ENCODE measurements at regions not wholly inside any gene's neighbourhood (a gene's known extent, or its start where the extent isn't known, plus 50 kb on each side); places are given as distances from the start of the nearest gene placed in this dataset.

DNA sequence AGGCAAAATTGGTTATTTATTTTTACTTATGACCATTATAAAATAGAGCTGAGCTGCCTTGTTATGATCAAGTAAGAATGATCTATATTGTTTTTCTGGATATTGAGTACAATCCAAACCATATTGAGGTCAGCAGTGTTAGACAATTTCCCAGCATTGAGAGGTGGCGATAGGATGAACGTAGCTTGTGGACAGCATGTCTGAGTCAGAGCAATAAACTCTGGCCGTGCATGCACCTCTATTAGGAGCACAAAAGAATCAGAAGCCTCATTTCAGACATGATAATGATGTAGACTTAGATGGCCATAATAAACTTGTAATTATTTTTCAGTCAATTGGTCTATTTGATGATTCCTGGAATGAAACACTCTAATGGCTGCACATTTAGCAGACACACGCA, 491.6 kb downstream of the RIT2 start:
- no peak for DNase-seq (ENCODE audit: low read depth in 2 of 2)

- no peak for DNase-seq (ENCODE audit: low read depth in 2 of 2)
Measured at GRCh38 chr18:42632801-42633200, 482.7 kb downstream of the RIT2 start.

DNA sequence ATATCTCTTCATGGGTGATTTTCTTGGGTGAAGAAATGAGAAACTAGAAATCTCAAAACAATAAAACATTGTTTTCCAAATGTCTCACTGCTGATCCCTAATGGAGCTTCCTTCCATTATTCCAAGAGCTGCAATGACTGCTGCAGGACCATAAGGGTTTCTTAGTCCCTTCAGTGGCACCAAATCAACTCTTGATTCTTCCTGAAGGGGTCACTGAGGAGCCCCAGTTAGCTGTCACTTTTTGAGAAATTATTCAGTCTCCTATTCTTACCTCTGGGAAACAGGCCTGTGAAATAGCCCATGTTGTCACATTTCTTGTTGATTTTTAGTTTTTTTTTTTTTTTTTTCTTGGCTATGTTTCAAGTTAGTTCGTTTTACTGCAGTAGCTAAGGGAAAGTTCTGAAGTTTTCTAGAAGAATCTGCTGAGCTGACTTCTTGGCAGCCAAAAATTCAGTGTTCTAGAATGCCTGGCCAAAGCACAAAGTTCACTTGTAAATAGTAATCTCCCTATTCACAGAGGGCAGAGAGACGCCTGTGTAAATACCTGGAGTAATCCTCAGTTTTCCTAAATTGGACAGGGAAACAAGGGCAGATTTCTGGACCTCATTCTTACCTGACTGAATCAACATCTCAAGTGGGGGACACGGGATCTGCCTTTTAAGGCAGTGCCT, 480.0 kb downstream of the RIT2 start:
- DNase-seq (ENCODE audit: low read depth in 2 of 2): no peak

- no peak for DNase-seq (ENCODE audit: low read depth in 2 of 2)
Measured at GRCh38 chr18:42636309-42636708, 479.2 kb downstream of the RIT2 start.

GRCh38 chr18:42640160-42640559, 475.3 kb downstream of the RIT2 start:
- DNase-seq (ENCODE audit: low read depth in 2 of 2): no peak

- no peak for DNase-seq (ENCODE audit: low read depth in 2 of 2)
Measured at GRCh38 chr18:42641996-42642395, 473.5 kb downstream of the RIT2 start.

GRCh38 chr18:42644729-42645131, 470.8 kb downstream of the RIT2 start:
- no peak for DNase-seq (ENCODE audit: low read depth in 2 of 2)

GRCh38 chr18:42649331-42650035, 466.0 kb downstream of the RIT2 start:
- no peak for DNase-seq (ENCODE audit: low read depth in 2 of 2)

GRCh38 chr18:42654556-42654955, 460.9 kb downstream of the RIT2 start:
- no peak for DNase-seq (ENCODE audit: low read depth in 2 of 2)

DNA sequence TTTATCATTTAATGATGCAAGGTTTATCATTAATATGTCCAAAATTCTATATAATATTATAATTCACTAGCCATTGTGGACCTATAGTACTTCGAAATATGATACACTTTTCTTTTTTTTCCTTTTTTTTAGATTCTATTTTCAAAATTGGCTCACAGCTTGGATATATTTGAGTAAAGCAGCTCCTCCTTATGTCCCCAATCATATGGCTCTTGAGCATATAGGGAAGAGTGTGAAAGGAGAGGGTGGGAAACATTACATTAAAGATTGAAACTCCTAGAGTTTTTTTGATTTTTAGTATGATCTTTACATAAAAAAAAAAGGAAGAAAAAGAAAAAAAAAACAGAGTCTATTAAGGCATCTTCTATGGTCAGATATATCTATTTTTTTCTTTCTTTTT, 457.9 kb downstream of the RIT2 start:
- no peak for DNase-seq (ENCODE audit: low read depth in 2 of 2)

GRCh38 chr18:42658171-42658570, 457.3 kb downstream of the RIT2 start:
- no peak for DNase-seq (ENCODE audit: low read depth in 2 of 2)

DNA sequence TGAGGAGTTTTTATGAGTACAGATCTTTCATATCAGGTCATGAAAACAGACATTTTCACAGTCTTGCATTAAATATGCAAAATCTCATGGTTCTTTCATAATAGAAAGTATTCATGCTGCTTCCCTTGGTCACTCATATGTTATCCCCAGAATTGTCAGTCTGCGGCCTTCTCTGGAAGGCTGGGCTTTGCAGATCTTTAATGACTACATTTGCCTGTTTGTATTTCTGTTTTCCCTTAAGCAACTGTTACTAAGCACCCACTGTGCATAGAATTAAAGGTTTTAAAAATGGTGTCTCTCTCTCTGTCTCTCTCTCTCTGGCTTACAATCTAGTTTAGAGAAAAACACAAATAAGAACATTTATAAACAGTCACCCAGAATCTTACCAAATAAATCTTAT, 456.3 kb downstream of the RIT2 start:
- DNase-seq (ENCODE audit: low read depth in 2 of 2): no peak

GRCh38 chr18:42670860-42671259, 444.6 kb downstream of the RIT2 start:
- DNase-seq (ENCODE audit: low read depth in 2 of 2): no peak

DNA sequence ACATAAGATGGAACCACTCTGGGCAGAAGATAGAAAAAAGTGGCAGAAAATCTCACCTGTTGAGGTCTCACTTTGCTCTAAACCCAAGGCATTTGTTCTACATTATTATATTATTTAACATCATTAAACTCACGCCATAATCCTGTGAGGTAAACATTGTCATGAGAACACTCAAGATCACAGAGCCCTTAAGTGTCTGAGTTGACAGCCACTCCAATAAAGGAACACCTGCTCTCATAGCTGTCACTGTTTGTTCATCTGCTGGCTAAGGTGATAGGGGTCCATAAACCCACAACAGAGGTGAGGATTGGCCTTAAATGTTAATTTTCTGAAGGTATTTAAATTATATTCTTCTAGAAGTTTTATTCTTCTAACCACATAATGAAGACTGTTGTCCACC, 439.7 kb downstream of the RIT2 start:
- no peak for DNase-seq (ENCODE audit: low read depth in 2 of 2)

DNA sequence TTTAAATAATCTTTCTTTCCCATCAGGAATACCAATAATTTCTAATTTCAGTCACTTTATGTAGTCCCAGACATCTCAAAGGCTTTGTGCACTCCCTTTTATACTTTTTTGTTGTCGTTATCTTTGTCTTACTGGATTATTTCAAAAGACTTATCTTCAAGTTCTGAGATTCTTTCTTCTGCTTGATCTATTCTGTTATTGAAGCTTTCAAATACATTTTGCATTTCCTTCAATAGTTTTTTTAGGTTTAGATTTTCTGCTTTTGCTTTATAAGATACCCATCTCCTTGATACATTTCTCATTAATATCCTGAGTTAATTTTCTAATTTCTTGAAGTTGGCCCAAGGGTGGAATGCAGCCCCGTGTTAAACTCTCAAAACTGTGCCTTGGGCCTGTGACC, 432.4 kb downstream of the RIT2 start:
- DNase-seq (ENCODE audit: low read depth in 2 of 2): no peak

DNA sequence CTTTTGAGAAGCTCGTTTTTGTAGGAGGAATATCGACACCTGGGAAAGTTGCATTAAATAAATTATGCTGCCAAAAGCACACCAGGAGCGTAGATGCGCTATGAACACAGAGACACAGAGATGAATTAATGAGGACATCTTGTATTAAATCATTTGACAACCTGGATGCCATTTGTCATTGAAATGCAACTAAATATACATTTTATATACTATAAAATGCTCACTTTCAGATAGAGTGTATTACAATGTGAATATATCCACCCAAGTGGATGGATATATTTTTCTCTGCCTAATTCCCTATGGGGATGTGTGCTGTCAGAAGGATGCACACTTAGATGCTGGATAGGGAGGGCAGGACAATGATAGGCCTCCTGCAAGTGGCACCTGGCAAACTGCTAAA, 426.2 kb downstream of the RIT2 start:
- no peak for DNase-seq (ENCODE audit: low read depth in 2 of 2)
